ENCODE measurements at regions not wholly inside any gene's neighbourhood (a gene's known extent, or its start where the extent isn't known, plus 50 kb on each side); places are given as distances from the start of the nearest gene placed in this dataset.
A peak's percentile ranks its signal among the peaks of the same experiment; 100 is the strongest.

DNA sequence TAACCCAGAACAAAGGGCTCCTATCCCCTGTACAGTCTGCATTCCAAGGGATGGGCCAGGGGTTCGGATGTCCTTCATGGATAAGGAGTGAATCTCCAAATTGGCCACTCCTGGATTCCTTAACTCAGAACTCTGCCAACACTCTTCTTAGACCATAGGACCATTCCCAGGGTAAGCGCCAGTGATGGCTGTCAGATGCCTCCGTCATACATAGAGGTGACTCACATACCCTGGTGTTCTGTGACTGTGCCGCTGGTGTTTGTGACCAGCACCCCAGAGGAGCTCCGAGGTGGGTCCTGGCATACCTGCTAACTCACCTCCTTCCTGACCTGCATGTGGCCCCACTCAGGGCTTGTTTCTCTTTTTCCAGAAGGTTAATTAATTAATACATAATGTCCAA is 134.7 kb downstream of the KLF13 start:
- no peak for DNase-seq
- in situ Hi-C loops (cut with MboI): no loop called here

DNA sequence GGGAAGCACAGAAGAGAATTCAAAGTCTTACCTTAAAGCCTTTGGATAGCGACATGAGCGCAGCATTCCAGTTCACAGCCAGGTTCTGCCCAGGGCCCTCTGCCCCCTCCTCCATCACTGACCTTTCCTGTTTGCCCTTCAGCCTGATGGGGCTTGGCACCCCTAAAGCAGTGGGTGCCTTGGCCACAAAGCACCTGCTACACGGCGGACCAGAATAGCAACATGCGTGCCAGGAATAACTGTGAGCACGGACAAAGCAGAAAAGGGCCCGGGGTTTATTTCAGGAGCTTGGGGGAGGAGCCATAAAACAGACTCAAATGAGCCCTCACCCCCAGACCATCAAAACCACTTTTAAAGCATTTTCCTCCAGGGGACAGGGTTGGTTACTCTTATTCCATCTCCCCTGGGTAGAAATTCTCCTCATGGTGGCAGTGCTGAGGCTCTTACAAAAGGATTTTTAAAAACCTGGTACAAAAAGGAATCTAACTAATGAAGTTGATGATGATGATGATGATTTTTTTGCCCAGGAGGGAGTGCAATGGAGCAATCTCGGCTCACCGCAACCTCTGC is 135.4 kb downstream of the KLF13 start:
- H3F3A ChIP-seq (ENCODE audit: insufficient read depth): peaks cover 12% of the 10 kb centered on the region
- H3K27ac ChIP-seq: no peak overlapping the region
- H3K9me2 ChIP-seq (ENCODE audit: insufficient read depth): no peaks in the 10 kb centered on the region
- H3K9ac ChIP-seq: no peak overlapping the region
- H3K4me1 ChIP-seq (ENCODE audit: insufficient read depth): peaks cover 21% of the 10 kb centered on the region
- in situ Hi-C loops (cut with MboI): no loop called here
- peak; percentile 23 for DNase-seq
- H3K4me2 ChIP-seq (ENCODE audit: unreplicated experiment): no peak overlapping the region
- no peaks in the 10 kb centered on the region for H3K9me3 ChIP-seq (ENCODE audit: low read depth)
- TF ChIP-seq EZH2phosphoT487 (IDR thresholded peaks at IDR 0.05; ENCODE audit: insufficient read depth, low read depth) (no peak), EZH2 (IDR thresholded peaks at IDR 0.05; ENCODE audit: insufficient read depth, poor library complexity, severe bottlenecking) (no peak)
- no peak overlapping the region for H3K4me3 ChIP-seq
- no peaks in the 10 kb centered on the region for H3K36me3 ChIP-seq (ENCODE audit: low read depth)
- no peaks in the 10 kb centered on the region for H4K20me1 ChIP-seq (ENCODE audit: insufficient read depth)
- WGBS, 2 experiments (ENCODE audit: low coverage in 1 of 2, low lambda C conversion rate in 2 of 2, missing lambda C conversion rate in 2 of 2): 86 to 87% methylated on average over 9 of the region's 9 CpGs
- H3K79me2 ChIP-seq (ENCODE audit: insufficient read depth): no peaks in the 10 kb centered on the region
- no peaks in the 10 kb centered on the region for H3K27me3 ChIP-seq (replicated peaks; ENCODE audit: insufficient read depth)
- no peak overlapping the region for H2AFZ ChIP-seq

More for the DNA sequence above, 134.7 kb downstream of the KLF13 start:
- 93% methylated on average over 5 of the region's 5 CpGs for WGBS, 2 experiments (ENCODE audit: low coverage in 1 of 2, low lambda C conversion rate in 2 of 2, missing lambda C conversion rate in 2 of 2)
- H3K9me2 ChIP-seq (ENCODE audit: insufficient read depth): no peaks in the 10 kb centered on the region
- H3K79me2 ChIP-seq (ENCODE audit: insufficient read depth): no peaks in the 10 kb centered on the region
- H4K20me1 ChIP-seq (ENCODE audit: insufficient read depth): no peaks in the 10 kb centered on the region
- H3K4me3 ChIP-seq: no peak overlapping the region
- no peak overlapping the region for H3K27ac ChIP-seq
- H3K27me3 ChIP-seq (replicated peaks; ENCODE audit: insufficient read depth): no peaks in the 10 kb centered on the region
- H3K4me2 ChIP-seq (ENCODE audit: unreplicated experiment): no peak overlapping the region
- no peaks in the 10 kb centered on the region for H3K36me3 ChIP-seq (ENCODE audit: low read depth)
- no peak overlapping the region for H3K9ac ChIP-seq
- TF ChIP-seq EZH2phosphoT487 (IDR thresholded peaks at IDR 0.05; ENCODE audit: insufficient read depth, low read depth) (no peak), EZH2 (IDR thresholded peaks at IDR 0.05; ENCODE audit: insufficient read depth, poor library complexity, severe bottlenecking) (no peak)
- H3K4me1 ChIP-seq (ENCODE audit: insufficient read depth): peaks cover 26% of the 10 kb centered on the region
- H3K9me3 ChIP-seq (ENCODE audit: low read depth): no peaks in the 10 kb centered on the region
- H2AFZ ChIP-seq: no peak overlapping the region
- H3F3A ChIP-seq (ENCODE audit: insufficient read depth): peaks cover 16% of the 10 kb centered on the region

DNA sequence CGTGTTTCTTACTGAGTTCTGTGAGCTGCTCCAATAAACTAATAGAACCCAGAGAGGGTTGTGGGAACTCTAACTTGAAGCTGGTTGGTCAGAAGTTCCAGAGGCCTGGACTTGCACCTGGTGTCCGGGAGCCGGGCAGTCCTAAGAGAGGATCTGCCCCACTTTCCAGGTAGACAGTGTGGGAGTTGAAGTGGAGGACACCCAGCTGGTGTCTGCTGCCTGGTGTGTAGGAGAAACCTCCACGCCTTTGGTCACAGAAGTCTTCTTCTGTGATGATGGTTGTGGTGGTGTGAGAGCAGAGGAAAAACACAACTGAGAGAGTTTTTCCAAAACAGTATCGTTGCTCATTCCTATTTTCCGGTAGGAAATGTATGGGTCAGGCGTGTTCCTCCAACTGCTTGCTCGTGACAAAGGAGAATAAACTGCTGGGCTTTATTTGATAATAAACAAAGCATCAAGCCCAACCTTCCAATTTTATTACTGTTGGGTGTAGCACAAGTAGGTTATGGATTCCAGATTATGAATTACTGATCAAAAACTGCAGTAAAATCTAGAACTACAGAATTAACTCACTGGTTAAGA is 137.0 kb downstream of the KLF13 start:
- H3K9me2 ChIP-seq (ENCODE audit: insufficient read depth): no peaks in the 10 kb centered on the region
- WGBS, 2 experiments (ENCODE audit: low coverage in 1 of 2, low lambda C conversion rate in 2 of 2, missing lambda C conversion rate in 2 of 2): 35 to 48% methylated on average over 8 of the region's 8 CpGs
- DNase-seq: no peak
- in situ Hi-C loops (cut with MboI): no loop called here
- no peak overlapping the region for H3K9ac ChIP-seq
- H3K36me3 ChIP-seq (ENCODE audit: low read depth): no peaks in the 10 kb centered on the region
- H3F3A ChIP-seq (ENCODE audit: insufficient read depth): peaks cover 7% of the 10 kb centered on the region; the same call in 1 of the 2 replicates
- no peak overlapping the region for H3K27ac ChIP-seq
- no peak overlapping the region for H2AFZ ChIP-seq
- no peaks in the 10 kb centered on the region for H4K20me1 ChIP-seq (ENCODE audit: insufficient read depth)
- H3K9me3 ChIP-seq (ENCODE audit: low read depth): no peaks in the 10 kb centered on the region
- H3K27me3 ChIP-seq (replicated peaks; ENCODE audit: insufficient read depth): no peaks in the 10 kb centered on the region
- no peak overlapping the region for H3K4me3 ChIP-seq
- TF ChIP-seq EZH2phosphoT487 (IDR thresholded peaks at IDR 0.05; ENCODE audit: insufficient read depth, low read depth): no peak
- TF ChIP-seq EZH2 (IDR thresholded peaks at IDR 0.05; ENCODE audit: insufficient read depth, poor library complexity, severe bottlenecking): no peak
- H3K4me1 ChIP-seq (ENCODE audit: insufficient read depth): peaks cover 11% of the 10 kb centered on the region
- H3K4me2 ChIP-seq (ENCODE audit: unreplicated experiment): no peak overlapping the region
- no peaks in the 10 kb centered on the region for H3K79me2 ChIP-seq (ENCODE audit: insufficient read depth)

DNA sequence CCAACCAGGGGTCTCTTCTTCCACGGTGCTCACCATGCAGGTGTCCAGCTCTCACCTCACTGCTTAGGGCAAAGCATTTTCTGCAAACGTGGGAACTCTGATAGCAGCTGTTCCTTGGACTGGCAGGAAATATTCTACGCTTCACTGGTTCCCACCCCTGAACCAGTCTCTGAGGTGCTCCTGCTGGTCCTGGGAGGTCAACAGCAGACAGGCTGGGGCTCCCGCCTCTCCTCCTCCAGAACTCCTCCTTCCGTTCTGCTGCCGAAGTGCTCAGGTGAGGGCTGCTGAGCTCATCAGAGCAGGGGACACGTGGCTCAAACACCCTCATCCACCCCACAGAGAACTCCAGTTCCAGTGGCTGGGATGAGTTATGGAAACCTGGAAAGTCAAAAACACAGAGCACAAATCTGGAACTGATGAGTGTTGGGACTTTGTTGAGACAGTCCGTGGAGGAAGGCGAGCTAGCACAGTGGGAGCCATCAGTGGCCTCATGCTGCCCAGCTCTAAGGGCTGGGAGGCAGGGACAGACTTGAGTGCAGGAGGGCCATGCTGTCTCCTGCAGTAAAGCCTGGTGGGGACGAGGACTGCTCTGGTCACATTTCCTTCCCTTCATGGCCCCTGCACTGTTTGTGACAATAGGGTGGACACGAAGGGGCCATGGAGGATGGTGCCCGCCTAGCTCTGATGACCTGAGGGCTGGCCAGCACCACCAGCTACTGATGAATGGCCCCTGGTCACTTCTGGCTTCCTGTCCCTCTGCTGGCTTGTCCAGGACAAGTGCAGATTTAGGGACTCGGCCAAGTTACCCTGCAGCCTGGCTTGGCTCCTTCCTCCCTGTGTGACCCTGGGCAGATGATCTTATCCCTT is 137.8 kb downstream of the KLF13 start:
- H3K79me2 ChIP-seq (ENCODE audit: insufficient read depth): no peaks in the 10 kb centered on the region
- H3K4me2 ChIP-seq (ENCODE audit: unreplicated experiment): no peak overlapping the region
- H3K27ac ChIP-seq: no peak overlapping the region
- H3K9me2 ChIP-seq (ENCODE audit: insufficient read depth): no peaks in the 10 kb centered on the region
- no peak overlapping the region for H3K4me3 ChIP-seq
- no peaks in the 10 kb centered on the region for H3K36me3 ChIP-seq (ENCODE audit: low read depth)
- H3K9me3 ChIP-seq (ENCODE audit: low read depth): no peaks in the 10 kb centered on the region
- no peak overlapping the region for H3K9ac ChIP-seq
- in situ Hi-C loops (cut with MboI): no loop called here
- peaks cover 7% of the 10 kb centered on the region; the same call in 1 of the 2 replicates for H3F3A ChIP-seq (ENCODE audit: insufficient read depth)
- 69 to 70% methylated on average over 12 of the region's 13 CpGs for WGBS, 2 experiments (ENCODE audit: low coverage in 1 of 2, low lambda C conversion rate in 2 of 2, missing lambda C conversion rate in 2 of 2)
- H3K4me1 ChIP-seq (ENCODE audit: insufficient read depth): peaks cover 11% of the 10 kb centered on the region
- H4K20me1 ChIP-seq (ENCODE audit: insufficient read depth): no peaks in the 10 kb centered on the region
- DNase-seq: no peak
- TF ChIP-seq EZH2 (IDR thresholded peaks at IDR 0.05; ENCODE audit: insufficient read depth, poor library complexity, severe bottlenecking) (no peak), EZH2phosphoT487 (IDR thresholded peaks at IDR 0.05; ENCODE audit: insufficient read depth, low read depth) (no peak)
- no peak overlapping the region for H2AFZ ChIP-seq
- no peaks in the 10 kb centered on the region for H3K27me3 ChIP-seq (replicated peaks; ENCODE audit: insufficient read depth)

Data from GM23248 (cell line).